Amniotic stem cell (primary cell): ENCODE measurements at regions not wholly inside any gene's neighbourhood (a gene's known extent, or its start where the extent isn't known, plus 50 kb on each side); places are given as distances from the start of the nearest gene placed in this dataset.

Experiments used
- DNase-seq: peaks from one replicate; lab custom pipeline; 2025; lab: John Stamatoyannopoulos, UW

DNA sequence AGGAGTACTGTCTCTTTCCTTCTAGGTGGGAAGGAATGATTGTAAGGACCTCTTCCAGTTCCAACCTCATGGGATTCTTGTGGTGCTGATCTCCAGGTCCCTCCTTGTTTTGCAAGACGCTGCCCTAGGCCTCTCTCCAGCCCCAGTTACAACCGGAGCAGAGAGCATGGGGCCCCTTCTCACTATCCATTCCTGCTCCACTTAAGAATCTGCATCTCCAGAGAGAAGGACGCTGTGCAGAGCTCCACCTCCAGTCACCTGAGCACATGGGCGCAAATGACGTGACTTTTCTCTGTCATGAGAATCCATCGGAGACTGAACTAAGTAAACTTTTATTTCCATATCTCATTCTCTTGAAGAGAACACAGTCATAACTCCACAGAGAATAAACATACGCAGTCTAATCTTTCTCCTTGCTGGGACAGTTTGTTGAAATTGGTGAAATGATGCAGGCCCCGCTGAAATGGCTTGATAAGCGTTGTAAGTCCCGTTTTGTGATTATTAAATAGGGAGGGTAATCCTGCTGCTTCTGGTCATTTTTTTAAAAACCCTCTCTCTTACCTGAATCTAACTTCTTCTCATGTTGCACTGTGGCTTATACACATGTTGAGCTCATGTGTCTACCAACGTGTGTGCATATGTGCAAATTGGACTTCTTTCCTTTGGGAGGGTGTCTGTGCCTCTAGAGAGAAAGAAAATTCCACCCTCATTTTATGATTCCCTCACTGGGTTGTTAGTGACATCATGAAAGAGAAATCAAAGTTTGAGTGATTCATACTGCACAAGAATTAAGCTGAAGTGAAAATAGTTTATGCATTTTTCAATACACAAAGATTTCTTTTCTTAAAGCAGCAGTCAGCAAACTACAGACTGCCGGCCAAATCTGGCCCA, 133.2 kb upstream of the TBX20 start:
- DNase-seq, result no peak

DNA sequence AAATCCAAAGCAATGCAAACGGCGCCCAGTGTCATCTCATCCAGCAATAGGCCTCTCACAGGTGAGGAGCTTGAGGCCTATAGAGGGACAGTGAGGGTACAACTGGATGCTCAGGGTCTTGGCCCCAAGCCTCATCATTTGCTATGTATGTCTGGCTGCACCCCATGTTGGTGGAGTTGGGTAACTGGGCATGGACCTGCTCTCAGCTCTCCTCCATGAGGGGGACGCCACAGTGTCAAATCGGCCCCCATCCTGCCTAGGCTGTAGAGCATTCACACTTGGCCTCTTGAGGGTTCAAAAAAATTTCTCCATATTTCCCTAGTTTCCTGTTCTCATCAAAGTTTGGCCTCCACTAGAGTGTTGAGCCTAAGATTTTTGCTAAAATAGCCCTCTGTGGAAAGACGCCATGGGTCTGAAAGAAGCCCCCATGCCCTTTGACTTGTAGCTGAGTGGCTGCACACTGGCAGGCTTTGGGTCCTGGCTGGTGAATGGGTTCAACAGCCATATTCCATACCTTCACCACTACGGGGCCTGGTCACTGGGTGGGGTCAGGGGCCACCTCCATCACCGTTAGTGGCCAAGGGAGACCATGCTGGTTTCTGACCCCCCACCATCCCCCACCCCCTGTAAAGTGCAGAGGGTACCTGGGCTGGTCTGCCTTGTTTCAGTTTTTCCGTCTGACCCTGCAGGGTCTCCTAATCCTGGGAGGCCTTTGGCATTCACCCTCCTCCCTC, 132.3 kb upstream of the TBX20 start:
- no peak for DNase-seq

DNA sequence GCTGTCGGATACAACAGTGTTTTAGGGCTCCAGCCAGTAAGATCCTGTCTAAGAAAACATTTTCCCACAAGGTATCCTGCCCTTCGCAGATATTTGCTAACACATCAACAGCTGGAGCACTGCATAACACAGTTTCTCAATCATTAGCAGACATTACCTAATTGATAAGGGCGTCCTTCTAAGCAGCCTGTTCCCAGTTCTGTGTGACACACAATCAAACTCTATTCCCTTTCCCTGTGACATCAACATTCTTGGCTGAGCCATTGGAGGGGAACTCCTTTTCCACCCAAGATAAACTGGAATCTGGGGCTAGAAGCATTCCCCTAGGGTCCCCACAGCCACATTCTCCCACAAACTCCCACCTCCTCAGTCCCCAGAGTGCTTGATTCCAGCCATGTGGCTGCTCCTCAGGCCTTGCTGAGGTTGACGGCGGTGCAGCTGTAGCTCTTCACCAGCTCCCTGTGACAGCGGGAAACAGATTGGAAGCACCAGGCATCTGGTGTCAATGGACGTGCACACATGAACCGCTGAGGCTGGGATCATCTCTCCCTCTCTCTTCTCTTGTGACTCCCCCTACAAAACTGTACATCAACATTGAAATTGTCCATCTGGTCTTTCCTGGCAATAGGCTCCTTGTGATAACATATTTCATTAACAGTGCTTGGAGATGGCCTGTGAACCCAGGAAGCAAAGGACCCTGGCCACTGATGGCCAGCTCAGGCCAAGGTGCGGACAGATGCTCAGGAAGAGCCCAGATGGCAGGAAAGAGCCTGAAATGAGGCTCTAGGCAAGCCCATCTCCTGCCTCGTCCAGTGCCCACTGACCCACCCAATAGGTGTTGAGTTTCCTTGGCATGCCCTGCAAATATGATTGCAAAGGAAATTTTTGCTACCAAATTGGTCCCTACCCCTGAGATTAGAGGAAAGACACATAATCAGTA, 131.1 kb upstream of the TBX20 start:
- DNase-seq, result no peak

DNA sequence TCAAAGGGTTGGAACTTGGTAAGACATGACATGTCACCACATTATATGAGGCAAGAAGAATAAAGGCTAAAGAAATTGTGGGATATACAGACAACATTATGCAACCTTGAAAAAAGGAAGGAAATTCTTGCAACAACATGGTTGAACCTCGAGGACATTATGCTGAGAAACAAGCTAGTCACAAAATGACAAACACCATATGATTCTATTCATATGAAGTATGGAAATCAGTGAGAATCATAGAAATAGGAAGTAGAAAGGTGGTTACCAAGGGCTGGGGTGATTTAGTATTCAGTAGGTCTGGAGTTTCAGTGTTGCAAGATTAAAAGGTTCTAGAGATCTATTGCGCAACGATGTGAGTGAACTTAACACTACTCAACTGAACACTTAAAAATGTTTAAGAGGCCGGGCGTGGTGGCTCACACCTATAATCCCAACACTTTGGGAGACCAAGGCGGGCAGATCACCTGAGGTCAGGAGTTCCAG, 126.9 kb upstream of the TBX20 start:
- no peak for DNase-seq

DNA sequence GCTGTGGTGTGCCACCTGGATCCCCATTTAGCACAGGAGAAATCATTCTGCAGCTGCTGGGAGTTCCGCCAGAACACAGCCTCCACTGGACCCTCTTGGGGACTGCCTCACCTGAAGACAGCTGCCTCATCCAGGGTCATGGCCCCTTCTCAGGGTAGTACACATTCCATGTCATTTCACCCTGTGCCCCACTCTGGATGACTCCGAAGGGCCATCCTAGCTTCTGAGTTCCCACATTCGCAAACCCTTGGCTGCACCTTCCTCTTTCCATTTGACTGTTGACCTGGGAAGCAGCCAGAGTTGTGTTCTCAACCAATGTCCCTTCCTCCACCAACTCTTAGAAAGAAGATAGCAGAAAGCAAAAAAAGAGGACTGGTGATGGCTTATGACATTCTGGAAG, 125.6 kb upstream of the TBX20 start:
- no peak for DNase-seq

DNA sequence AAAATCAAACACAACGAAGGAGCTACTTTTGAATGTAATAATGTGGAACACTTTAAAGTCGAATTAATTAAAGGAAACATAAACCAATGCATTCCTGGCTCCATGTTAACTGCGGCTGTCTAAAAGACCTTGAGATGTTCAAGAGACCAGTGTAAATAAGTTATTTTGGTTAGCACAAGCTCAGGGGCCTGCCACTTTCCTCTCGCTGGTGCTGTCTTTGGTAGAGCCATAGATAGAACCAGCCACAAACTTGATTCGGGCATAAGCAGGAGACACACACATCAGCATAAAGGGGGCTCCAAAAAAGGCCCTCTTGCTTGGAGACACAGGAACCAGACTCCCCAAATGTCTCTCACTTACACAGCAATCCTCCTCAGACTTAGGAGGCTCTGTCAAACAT, 121.6 kb upstream of the TBX20 start:
- no peak for DNase-seq

DNA sequence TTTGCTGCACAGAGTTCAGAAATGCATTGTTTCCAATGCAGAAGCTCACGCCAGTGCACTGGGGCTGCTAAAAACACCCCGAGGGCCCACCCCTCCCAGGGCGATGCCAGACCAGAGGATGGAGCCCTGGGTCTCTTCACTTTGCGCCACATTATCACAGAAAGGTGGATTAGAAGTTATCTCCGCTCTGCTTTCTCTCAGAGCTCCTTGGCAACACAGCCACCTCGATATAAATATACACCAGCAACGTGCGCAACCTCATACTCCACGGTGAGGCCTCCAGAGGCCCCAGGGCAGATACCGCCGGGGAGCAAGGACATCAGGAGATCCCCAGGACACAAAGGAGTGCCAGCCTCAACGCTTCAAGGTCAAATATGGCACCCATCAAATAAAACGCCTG, 121.0 kb upstream of the TBX20 start:
- no peak for DNase-seq

DNA sequence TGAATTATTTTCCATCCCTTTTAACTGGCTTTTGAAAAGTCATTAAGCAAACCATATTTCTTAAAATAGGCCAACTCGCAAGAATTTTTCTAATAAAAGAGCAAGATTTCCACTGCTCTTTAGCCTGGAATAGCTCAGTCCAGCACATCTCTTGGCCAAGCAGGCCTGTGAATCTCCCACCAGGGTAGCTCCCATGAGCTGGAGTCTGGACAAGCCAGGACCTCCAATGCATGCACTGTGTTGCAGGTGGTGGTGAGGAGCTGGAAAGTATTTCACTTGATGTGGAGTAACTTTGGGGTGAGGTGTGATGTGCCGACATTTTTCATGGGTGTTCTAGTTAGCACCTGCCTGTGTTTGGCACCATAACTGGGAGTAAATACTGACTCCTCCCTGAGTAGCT, 117.3 kb upstream of the TBX20 start:
- no peak for DNase-seq

DNA sequence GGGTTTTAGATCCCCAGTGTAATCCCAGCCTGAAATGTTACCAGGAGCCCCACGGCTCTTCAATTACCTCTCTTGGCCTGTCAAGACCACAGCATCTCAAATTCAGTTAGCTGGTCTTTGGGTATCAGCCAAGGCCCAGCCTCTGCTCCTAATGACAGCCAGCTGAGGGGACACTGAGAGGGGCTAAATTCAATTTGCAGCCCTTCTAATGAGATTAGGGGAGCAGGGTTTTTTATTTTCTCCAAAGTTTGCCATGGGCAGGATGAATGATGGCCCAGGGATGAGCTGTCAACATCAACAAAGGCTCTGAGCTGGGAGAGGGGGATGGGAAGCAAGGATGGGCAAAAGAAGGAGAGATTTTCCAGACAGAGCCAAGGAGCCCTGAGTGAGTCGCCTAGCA, 116.8 kb upstream of the TBX20 start:
- DNase-seq, result no peak

DNA sequence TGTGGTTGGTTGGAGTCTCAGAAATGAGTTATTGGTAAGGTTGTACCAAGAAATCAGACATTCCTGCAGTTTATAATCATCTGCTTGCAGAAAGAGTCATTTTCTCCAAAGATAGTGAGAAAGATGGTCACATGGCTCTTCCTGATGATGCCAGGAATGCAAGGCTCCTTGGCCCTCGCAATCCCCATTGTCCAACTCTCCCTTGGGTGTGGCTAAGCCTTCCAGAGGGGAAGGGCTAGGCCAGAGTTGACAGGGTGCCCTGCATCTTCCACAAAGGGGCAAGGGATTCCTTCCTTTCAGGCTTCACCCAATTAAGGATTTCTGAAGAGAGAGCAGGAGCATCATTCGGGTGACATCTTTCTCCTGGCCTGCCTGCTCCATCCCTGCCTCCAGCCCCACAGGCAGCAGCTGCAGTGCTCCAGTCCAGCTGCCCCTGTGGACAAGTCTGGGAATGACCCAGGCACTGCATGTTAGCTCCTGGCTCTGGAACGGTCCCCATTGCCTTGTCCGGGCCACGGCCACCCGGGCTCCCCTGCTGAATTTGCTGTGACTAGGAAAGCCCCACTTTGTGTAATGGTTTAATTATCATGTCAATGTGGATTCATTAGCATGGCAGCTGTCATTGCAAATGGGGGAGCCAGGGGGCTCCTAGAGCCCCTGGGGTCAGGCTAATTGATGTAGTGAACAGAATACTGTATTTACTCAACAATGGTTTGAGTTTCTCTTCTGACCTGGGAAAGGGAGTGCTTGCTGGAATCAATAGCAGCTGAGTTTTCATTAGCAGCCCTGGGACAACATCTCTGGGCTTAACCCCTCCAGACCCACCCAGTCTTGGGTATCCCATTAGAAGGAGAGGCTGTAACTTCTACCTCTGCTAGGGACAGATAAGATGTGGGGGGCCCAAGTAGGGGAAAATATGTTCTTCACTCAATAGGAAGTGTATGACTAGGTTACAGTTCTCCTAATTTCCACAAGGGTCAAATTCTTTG, 112.6 kb upstream of the TBX20 start:
- DNase-seq, result no peak

DNA sequence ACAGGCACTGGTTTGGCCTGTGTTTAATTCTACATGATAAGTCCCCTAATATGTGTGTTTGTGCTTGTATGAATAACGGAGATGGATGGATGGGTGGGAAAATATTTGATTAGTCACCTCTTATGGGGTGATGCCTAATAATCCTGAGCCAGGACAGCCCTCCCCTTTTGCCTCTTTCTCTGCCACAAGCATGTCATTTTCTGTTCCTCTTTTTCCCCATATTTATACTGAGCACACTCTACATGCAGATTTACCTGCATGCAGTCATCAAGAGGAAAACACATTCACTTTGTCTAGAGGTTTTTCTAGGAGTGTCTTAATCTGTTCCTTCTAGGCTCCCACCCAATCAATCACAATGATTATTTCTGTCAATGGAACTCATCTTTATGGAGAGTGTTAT, 111.6 kb upstream of the TBX20 start:
- DNase-seq, result no peak

DNA sequence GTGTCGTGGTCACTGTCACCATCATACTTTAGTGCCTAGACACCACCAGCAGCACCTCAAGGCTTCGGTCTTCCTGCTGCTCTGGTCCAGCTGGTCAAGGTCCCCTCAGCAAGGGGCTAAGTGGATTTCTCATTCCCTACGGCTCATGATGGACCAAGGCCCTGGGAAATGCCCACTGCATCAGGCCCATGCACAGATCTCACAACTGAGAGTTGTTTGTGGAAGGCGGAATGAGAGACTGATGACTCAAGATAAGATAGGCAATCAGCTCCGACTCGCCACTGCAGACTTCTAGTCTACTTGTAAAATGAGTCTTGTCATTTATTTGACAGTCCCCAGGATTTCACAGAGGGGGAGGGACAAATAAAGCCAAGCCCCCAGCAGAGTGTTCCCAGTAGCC, 108.4 kb upstream of the TBX20 start:
- DNase-seq, result no peak

DNA sequence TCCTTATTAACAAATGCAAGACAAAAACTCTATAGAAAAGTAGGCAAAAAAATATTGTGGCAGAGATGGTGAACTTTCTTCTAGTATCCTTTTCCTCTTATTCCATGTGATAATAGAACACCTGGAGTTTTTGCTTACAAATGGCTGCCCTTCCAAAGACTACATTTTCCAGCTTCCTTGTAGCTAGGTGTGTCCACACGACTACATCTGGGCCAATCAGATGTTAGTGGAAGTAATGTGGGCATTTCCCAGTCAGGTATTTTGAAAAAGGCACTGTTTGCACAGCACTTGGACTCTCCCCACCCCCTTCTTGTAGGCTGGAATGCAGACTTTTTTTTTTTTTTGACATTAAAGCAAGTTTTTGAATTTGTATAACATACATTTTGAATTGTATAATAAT, 105.5 kb upstream of the TBX20 start:
- DNase-seq, result no peak

DNA sequence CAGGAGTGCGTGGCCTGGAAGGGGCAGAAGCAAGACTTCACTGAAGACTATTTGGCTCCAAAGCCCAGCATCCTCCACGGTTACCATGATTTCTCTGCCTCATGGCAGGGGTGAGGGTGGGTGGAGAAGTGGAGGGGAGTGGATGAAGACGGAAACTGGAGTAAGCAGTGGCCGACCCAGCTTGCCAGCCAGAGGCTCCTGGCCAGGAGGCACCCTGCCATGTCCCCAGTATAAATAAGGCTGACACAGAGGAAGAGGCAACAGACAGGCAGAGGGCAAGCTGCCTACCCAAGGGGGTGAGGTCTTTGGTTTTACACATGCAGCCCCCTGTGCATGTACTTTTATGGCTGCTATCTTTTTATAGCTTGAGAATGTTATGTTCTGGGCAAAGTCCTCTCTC, 102.6 kb upstream of the TBX20 start:
- no peak for DNase-seq

DNA sequence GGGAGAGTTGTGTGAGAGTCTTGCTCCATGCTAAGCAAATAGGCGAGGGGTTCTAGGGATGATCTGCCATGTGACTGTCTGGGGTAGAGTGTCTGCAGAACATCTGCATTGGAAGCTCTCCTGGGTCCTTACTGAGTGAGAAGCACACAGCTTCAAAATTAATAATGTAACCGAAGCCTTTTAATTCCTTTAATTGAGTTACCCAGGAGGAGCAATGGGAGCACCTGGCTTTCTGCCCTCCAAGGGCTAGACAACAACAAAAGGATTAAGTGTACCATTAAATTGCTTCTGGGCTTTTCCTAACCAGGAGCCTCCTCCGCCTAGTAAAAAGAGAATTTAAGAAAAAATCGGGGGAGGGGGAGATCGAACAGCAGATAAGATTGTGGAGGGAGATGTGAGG, 102.0 kb upstream of the TBX20 start:
- DNase-seq, result no peak

DNA sequence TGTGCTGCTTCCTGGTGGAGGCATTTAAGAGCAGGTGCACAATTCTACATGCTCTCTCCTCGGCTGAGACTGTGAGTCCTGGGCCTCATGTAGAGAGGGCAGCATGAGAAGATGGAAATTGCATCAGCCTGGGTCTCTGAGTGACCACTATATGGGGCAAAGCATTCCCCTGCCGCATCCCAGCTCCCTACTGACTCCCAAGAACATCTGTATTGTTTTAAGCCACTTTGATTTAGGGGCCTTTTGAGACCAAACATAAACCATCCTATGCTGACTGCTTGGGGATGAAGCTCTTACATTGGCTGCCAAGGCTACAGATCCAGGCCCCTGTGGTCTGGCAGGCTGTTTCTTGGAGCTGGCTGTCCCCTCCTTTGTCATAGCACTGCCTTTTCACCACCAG, 101.3 kb upstream of the TBX20 start:
- no peak for DNase-seq

DNA sequence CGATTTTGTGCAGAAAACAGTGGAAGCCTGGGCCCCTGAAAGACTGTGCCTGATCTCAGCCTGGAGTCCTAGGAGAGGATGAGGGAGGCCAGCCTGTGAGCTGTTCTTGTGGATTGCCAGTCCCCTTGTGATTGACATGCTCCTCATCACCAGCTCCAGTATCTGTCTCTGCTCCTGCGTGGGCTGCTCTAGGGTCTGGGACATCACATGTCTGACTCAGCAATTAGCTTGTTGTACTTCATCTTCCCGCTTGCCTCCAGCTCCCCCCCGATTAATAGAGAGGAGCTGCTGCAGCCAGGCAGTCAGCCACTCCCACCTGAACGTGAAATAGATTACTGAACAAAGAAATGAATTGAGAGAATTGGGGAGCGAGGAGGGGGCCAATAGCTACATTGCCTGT, 99.6 kb upstream of the TBX20 start:
- DNase-seq, result no peak

DNA sequence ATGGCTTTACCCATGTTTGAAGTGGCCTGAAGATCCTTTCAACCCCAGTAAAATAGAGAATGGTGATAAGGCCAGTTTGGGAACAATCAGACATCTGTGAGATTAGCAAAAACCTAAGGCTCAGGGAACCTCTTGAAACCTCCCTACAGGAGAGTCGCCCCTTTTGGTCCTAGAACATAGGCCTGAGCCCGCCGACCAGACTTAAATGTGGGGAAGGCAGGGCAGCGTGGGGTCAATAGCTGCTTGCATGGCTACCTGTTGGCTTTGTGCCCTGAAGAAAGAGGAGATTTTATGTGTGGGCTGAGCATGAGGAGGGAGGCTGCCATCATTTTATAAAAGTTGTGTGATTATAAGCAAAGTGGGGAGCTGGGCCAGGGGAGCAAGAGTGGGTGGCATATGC, 97.6 kb upstream of the TBX20 start:
- DNase-seq, result no peak

DNA sequence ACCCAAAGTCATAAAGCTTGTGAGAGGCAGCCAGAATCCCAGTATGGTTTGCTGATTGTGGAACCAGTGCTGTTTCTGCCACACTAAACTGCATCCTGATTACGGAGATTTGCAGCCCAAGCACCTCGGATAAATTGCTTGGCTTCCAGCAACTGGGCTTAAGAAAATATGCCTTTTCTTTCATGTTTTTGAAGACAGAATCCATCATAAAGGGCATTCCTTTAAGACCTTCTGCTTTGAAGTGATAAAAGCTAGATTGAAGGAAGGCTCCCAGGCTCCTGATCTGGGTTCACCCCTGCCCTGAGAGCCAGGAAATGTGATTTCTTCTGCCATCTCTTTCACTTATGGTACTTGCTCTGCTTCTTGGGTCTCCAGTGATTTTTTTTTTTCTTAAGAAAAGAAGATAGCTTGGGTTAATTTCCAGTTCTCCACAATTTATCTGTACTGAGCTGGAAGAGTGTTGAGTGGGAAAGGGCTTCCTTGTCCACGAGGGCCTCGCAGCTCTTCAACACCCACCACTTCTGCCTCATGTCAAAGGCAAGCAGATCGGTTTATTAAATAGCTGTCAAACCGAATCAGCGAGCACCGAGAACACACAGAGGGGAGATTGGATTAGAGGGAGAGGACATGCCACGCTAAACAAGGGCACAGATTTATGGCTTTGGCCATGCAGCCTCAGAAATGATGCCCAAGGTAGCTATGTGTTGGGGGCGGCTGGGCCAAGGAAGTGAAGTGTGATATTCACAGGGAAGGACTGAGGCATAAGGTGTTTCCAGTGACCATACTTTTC, 94.9 kb upstream of the TBX20 start:
- DNase-seq, result no peak

DNA sequence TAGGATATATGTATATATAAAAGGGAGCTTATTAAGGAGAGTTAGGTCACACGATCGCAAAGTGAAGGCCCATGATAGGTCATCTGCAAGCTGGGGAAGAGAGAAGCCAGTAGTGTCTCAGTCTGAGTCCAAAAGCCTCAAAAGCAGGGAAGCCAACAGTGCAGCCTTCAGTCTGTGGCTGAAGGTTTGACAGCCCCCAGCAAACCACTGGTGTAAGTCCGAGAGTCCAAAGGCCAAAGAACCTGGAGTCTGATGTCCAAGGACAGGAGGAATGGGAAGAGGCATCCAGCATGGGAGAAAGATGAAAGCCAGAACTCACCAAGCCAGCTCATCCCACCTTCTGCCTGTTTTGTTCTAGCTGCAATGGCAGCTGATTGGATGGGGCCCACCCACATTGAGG, 88.9 kb upstream of the TBX20 start:
- no peak for DNase-seq
